ENCODE measurements at regions not wholly inside any gene's neighbourhood (a gene's known extent, or its start where the extent isn't known, plus 50 kb on each side); places are given as distances from the start of the nearest gene placed in this dataset.

- TF ChIP-seq SAP30 (IDR thresholded peaks at IDR 0.05; ENCODE audit: insufficient read depth, insufficient replicate concordance, low read length), result no peak
- TF ChIP-seq ZNF274 (IDR thresholded peaks at IDR 0.05; ENCODE audit: borderline replicate concordance, extremely low read depth, low read length), result no peak
- no peak for TF ChIP-seq CHD2 (IDR thresholded peaks at IDR 0.05; ENCODE audit: low read length)
- TF ChIP-seq CHD1 (IDR thresholded peaks at IDR 0.05; ENCODE audit: low read depth, low read length), result no peak
These were observed 82.0 kb upstream of the MBNL2 start (continued) for GRCh38 chr13:97140131-97140530.
